HG03103 (cell line): ENCODE measurements at regions not wholly inside any gene's neighbourhood (a gene's known extent, or its start where the extent isn't known, plus 50 kb on each side); places are given as distances from the start of the nearest gene placed in this dataset.

Experiments
- ATAC-seq: cut with Tn5 transposase; IDR thresholded peaks from one replicate; pipeline ENCODE4 v1.9.1; 2021; ENCODE audit warnings: low read depth; ENCODE audit not compliant: unreplicated experiment

GRCh38 chr10:61356354-61356753, 96.8 kb downstream of the TMEM26 start:
- ATAC-seq: no peak

GRCh38 chr10:61355211-61355610, 98.0 kb downstream of the TMEM26 start:
- ATAC-seq: no peak

- ATAC-seq: no peak
These were observed 98.7 kb downstream of the TMEM26 start for GRCh38 chr10:61354401-61354975.

- no peak for ATAC-seq
These were observed 102.4 kb downstream of the TMEM26 start for GRCh38 chr10:61350794-61351193.

- no peak for ATAC-seq
These were observed 103.1 kb downstream of the TMEM26 start for GRCh38 chr10:61350068-61350467.

- no peak for ATAC-seq
These were observed 106.3 kb downstream of the TMEM26 start for GRCh38 chr10:61346796-61347413.

- no peak for ATAC-seq
These were observed 109.4 kb downstream of the TMEM26 start for GRCh38 chr10:61343796-61344195.

- no peak for ATAC-seq
These were observed 110.2 kb downstream of the TMEM26 start for GRCh38 chr10:61342858-61343572.

GRCh38 chr10:61341008-61341407, 112.2 kb downstream of the TMEM26 start:
- no peak for ATAC-seq

- ATAC-seq: no peak
These were observed 115.0 kb downstream of the TMEM26 start for GRCh38 chr10:61338146-61338545.

GRCh38 chr10:61337741-61338140, 115.4 kb downstream of the TMEM26 start:
- ATAC-seq: no peak

GRCh38 chr10:61336831-61337230, 116.3 kb downstream of the TMEM26 start:
- no peak for ATAC-seq

GRCh38 chr10:61335359-61335758, 117.8 kb downstream of the TMEM26 start:
- ATAC-seq: no peak

- ATAC-seq: no peak
These were observed 120.6 kb downstream of the TMEM26 start for GRCh38 chr10:61332581-61332980.

- no peak for ATAC-seq
These were observed 122.5 kb downstream of the TMEM26 start for GRCh38 chr10:61330669-61331068.

GRCh38 chr10:61329854-61330253, 123.3 kb downstream of the TMEM26 start:
- no peak for ATAC-seq

- ATAC-seq: no peak
These were observed 127.8 kb downstream of the TMEM26 start for GRCh38 chr10:61325223-61325960.

GRCh38 chr10:61323726-61324125, 129.5 kb downstream of the TMEM26 start:
- no peak for ATAC-seq

GRCh38 chr10:61321041-61321857, 131.9 kb downstream of the TMEM26 start:
- no peak for ATAC-seq

- ATAC-seq: no peak
These were observed 133.0 kb downstream of the TMEM26 start for GRCh38 chr10:61320257-61320587.
